ENCODE measurements at regions not wholly inside any gene's neighbourhood (a gene's known extent, or its start where the extent isn't known, plus 50 kb on each side); places are given as distances from the start of the nearest gene placed in this dataset.

DNA sequence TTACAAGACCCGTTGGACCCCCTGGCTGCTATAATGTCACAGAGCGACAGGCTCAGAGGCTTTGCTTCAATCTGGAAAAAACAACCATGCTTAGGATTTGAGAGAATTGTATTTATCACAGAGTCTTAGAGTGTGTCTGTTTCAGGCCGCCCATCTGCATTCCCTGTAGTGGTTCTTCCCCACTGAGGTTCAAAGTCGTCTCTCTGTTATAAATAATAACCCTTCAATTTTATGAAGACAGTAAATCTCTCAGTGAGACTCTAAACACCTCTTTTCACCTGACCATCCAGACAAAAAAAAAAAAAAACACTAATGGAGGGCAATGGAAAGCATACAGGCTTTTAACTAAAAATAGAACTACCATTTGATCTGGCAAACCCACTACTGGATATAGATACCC is 565.4 kb upstream of the AUTS2 start:
- no peaks in the 10 kb centered on the region for H3K27me3 ChIP-seq (ENCODE audit: control insufficient read depth in 1 of 2, insufficient read depth in 1 of 2, low read length in 2 of 2)
- no peaks in the 10 kb centered on the region for H3K9me3 ChIP-seq (ENCODE audit: control insufficient read depth, low read length)

GRCh38 chr7:69035826-69036225 is 562.4 kb upstream of the AUTS2 start:
- no peak overlapping the region for H3K4me3 ChIP-seq (ENCODE audit: insufficient read depth in 1 of 2, low read depth in 1 of 2, low read length in 2 of 2)
- no peak overlapping the region for H4K91ac ChIP-seq (ENCODE audit: low read length)
- no peak overlapping the region for H3K18ac ChIP-seq (ENCODE audit: low read depth in 1 of 2, low read length in 2 of 2)
- H2AK5ac ChIP-seq (ENCODE audit: low read length, severe bottlenecking) = no peak overlapping the region
- no peaks in the 10 kb centered on the region for H3K79me1 ChIP-seq (replicated peaks; ENCODE audit: low read length, poor library complexity, severe bottlenecking)
- no peak for DNase-seq
- H3K9ac ChIP-seq (ENCODE audit: low read length) = no peak overlapping the region
- H4K8ac ChIP-seq (ENCODE audit: low read length) = no peak overlapping the region
- no peak overlapping the region for H3K23ac ChIP-seq (ENCODE audit: low read length in 2 of 2)
- H3K27me3 ChIP-seq (ENCODE audit: control insufficient read depth in 1 of 2, insufficient read depth in 1 of 2, low read length in 2 of 2) = no peaks in the 10 kb centered on the region
- H3K4me2 ChIP-seq (ENCODE audit: low read length, poor library complexity, severe bottlenecking) = no peak overlapping the region
- H3K9me3 ChIP-seq (ENCODE audit: control insufficient read depth, low read length) = no peaks in the 10 kb centered on the region
- no peak overlapping the region for H3K14ac ChIP-seq (ENCODE audit: low read length in 2 of 2)
- no peak overlapping the region for H2BK5ac ChIP-seq (ENCODE audit: low read depth, low read length, poor library complexity, severe bottlenecking)
- H3K27ac ChIP-seq (ENCODE audit: low read length, poor library complexity, severe bottlenecking) = no peak overlapping the region
- WGBS = 81% methylated on average over 7 of the region's 7 CpGs
- H2BK15ac ChIP-seq (ENCODE audit: low read depth, poor library complexity, severe bottlenecking) = no peak overlapping the region
- no peak overlapping the region for H2AFZ ChIP-seq (ENCODE audit: low read depth, low read length)
- no peak overlapping the region for H2BK120ac ChIP-seq (ENCODE audit: low read depth, low read length)
- H2BK12ac ChIP-seq (ENCODE audit: low read length in 2 of 2) = no peak overlapping the region
- H3K4me1 ChIP-seq (ENCODE audit: control insufficient read depth, insufficient read depth, low read depth, low read length) = no peaks in the 10 kb centered on the region
- H3K4ac ChIP-seq (ENCODE audit: low read depth in 1 of 2, low read length in 2 of 2) = no peak overlapping the region
- no peaks in the 10 kb centered on the region for H3K36me3 ChIP-seq (ENCODE audit: control insufficient read depth in 1 of 2, insufficient read depth in 2 of 2, low read depth in 1 of 2, low read length in 2 of 2)

More for the DNA sequence above, 565.4 kb upstream of the AUTS2 start:
- Histone ChIP-seq H2AFZ (ENCODE audit: low read depth, low read length) (no peak overlapping the region), H2BK12ac (ENCODE audit: low read length in 2 of 2) (no peak overlapping the region), H3K27ac (ENCODE audit: low read length, poor library complexity, severe bottlenecking) (no peak overlapping the region), H4K8ac (ENCODE audit: low read length) (no peak overlapping the region), H2BK120ac (ENCODE audit: low read depth, low read length) (no peak overlapping the region), H3K4me2 (ENCODE audit: low read length, poor library complexity, severe bottlenecking) (no peak overlapping the region), H3K18ac (ENCODE audit: low read depth in 1 of 2, low read length in 2 of 2) (no peak overlapping the region), H3K9ac (ENCODE audit: low read length) (no peak overlapping the region), H3K14ac (ENCODE audit: low read length in 2 of 2) (no peak overlapping the region), H2BK5ac (ENCODE audit: low read depth, low read length, poor library complexity, severe bottlenecking) (no peak overlapping the region), H2AK5ac (ENCODE audit: low read length, severe bottlenecking) (no peak overlapping the region), H3K4me1 (ENCODE audit: control insufficient read depth, insufficient read depth, low read depth, low read length) (no peaks in the 10 kb centered on the region), H3K36me3 (ENCODE audit: control insufficient read depth in 1 of 2, insufficient read depth in 2 of 2, low read depth in 1 of 2, low read length in 2 of 2) (no peaks in the 10 kb centered on the region), H3K79me1 (replicated peaks; ENCODE audit: low read length, poor library complexity, severe bottlenecking) (no peaks in the 10 kb centered on the region), H3K4ac (ENCODE audit: low read depth in 1 of 2, low read length in 2 of 2) (no peak overlapping the region), H3K23ac (ENCODE audit: low read length in 2 of 2) (no peak overlapping the region), H4K91ac (ENCODE audit: low read length) (no peak overlapping the region), H2BK15ac (ENCODE audit: low read depth, poor library complexity, severe bottlenecking) (no peak overlapping the region), H3K4me3 (ENCODE audit: insufficient read depth in 1 of 2, low read depth in 1 of 2, low read length in 2 of 2) (no peak overlapping the region)
- 67% methylated on average over 4 of the region's 4 CpGs for WGBS
- no peak for DNase-seq

DNA sequence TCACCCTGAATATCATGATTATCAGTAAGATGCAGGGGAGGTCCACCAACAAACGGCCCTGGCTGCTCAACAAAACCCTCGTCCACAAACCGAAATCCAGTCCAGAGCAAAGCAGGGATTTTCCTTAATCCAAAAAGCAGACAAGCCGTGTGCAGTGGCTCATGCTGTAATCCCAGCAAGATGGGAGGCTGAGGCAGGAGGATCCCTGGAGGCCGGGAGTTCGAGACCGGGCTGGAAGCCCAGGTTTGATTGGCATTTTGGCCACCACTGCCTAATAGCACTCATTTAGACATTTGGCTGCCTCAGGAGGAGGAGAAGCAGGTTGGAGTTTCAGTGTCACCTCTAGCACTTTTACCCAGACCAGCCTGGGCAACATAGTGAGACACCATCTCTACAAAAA is 562.0 kb upstream of the AUTS2 start:
- no peak for DNase-seq
- H3K14ac ChIP-seq (ENCODE audit: low read length in 2 of 2) = no peak overlapping the region
- no peak overlapping the region for H3K4ac ChIP-seq (ENCODE audit: low read depth in 1 of 2, low read length in 2 of 2)
- 77% methylated on average over 7 of the region's 7 CpGs for WGBS
- no peak overlapping the region for H4K8ac ChIP-seq (ENCODE audit: low read length)
- no peak overlapping the region for H2AK5ac ChIP-seq (ENCODE audit: low read length, severe bottlenecking)
- no peaks in the 10 kb centered on the region for H3K79me1 ChIP-seq (replicated peaks; ENCODE audit: low read length, poor library complexity, severe bottlenecking)
- H3K36me3 ChIP-seq (ENCODE audit: control insufficient read depth in 1 of 2, insufficient read depth in 2 of 2, low read depth in 1 of 2, low read length in 2 of 2) = no peaks in the 10 kb centered on the region
- no peak overlapping the region for H3K4me2 ChIP-seq (ENCODE audit: low read length, poor library complexity, severe bottlenecking)
- no peaks in the 10 kb centered on the region for H3K27me3 ChIP-seq (ENCODE audit: control insufficient read depth in 1 of 2, insufficient read depth in 1 of 2, low read length in 2 of 2)
- no peak overlapping the region for H2BK12ac ChIP-seq (ENCODE audit: low read length in 2 of 2)
- H3K23ac ChIP-seq (ENCODE audit: low read length in 2 of 2) = no peak overlapping the region
- H3K18ac ChIP-seq (ENCODE audit: low read depth in 1 of 2, low read length in 2 of 2) = no peak overlapping the region
- no peaks in the 10 kb centered on the region for H3K4me1 ChIP-seq (ENCODE audit: control insufficient read depth, insufficient read depth, low read depth, low read length)
- H2BK5ac ChIP-seq (ENCODE audit: low read depth, low read length, poor library complexity, severe bottlenecking) = no peak overlapping the region
- H2BK120ac ChIP-seq (ENCODE audit: low read depth, low read length) = no peak overlapping the region
- no peak overlapping the region for H4K91ac ChIP-seq (ENCODE audit: low read length)
- H2AFZ ChIP-seq (ENCODE audit: low read depth, low read length) = no peak overlapping the region
- no peaks in the 10 kb centered on the region for H3K9me3 ChIP-seq (ENCODE audit: control insufficient read depth, low read length)
- H3K4me3 ChIP-seq (ENCODE audit: insufficient read depth in 1 of 2, low read depth in 1 of 2, low read length in 2 of 2) = no peak overlapping the region
- no peak overlapping the region for H3K9ac ChIP-seq (ENCODE audit: low read length)
- no peak overlapping the region for H2BK15ac ChIP-seq (ENCODE audit: low read depth, poor library complexity, severe bottlenecking)
- H3K27ac ChIP-seq (ENCODE audit: low read length, poor library complexity, severe bottlenecking) = no peak overlapping the region

DNA sequence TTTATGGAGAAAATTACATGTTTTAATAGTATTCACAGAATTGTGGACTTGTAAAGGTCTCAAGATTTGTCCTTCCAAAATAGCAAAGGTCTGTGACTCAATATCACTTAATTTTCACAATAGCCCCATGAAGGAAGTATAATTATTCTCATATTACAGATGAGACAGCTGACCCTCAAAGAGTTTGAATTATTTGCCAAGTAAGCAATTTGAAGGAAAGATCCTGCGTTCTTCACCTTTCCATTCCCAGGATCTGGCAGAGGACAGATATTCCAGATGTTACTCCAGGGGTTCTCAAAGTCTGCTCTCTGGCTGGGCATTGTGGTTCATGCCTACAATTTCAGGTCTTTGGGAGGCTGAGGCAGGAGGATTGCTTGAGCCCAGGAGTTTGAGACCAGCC is 559.4 kb upstream of the AUTS2 start:
- no peak overlapping the region for H2BK15ac ChIP-seq (ENCODE audit: low read depth, poor library complexity, severe bottlenecking)
- no peaks in the 10 kb centered on the region for H3K79me1 ChIP-seq (replicated peaks; ENCODE audit: low read length, poor library complexity, severe bottlenecking)
- H4K8ac ChIP-seq (ENCODE audit: low read length) = no peak overlapping the region
- H2AK5ac ChIP-seq (ENCODE audit: low read length, severe bottlenecking) = no peak overlapping the region
- H4K91ac ChIP-seq (ENCODE audit: low read length) = no peak overlapping the region
- 84% methylated on average over 1 of the region's 1 CpG for WGBS
- no peak overlapping the region for H2BK12ac ChIP-seq (ENCODE audit: low read length in 2 of 2)
- H3K18ac ChIP-seq (ENCODE audit: low read depth in 1 of 2, low read length in 2 of 2) = no peak overlapping the region
- H3K4ac ChIP-seq (ENCODE audit: low read depth in 1 of 2, low read length in 2 of 2) = no peak overlapping the region
- H3K23ac ChIP-seq (ENCODE audit: low read length in 2 of 2) = no peak overlapping the region
- no peak overlapping the region for H2AFZ ChIP-seq (ENCODE audit: low read depth, low read length)
- no peak overlapping the region for H2BK120ac ChIP-seq (ENCODE audit: low read depth, low read length)
- no peak overlapping the region for H3K9ac ChIP-seq (ENCODE audit: low read length)
- H3K4me2 ChIP-seq (ENCODE audit: low read length, poor library complexity, severe bottlenecking) = no peak overlapping the region
- H3K36me3 ChIP-seq (ENCODE audit: control insufficient read depth in 1 of 2, insufficient read depth in 2 of 2, low read depth in 1 of 2, low read length in 2 of 2) = no peaks in the 10 kb centered on the region
- H3K9me3 ChIP-seq (ENCODE audit: control insufficient read depth, low read length) = peaks cover 17% of the 10 kb centered on the region
- H3K4me3 ChIP-seq (ENCODE audit: insufficient read depth in 1 of 2, low read depth in 1 of 2, low read length in 2 of 2) = no peak overlapping the region
- DNase-seq = no peak
- no peak overlapping the region for H3K27ac ChIP-seq (ENCODE audit: low read length, poor library complexity, severe bottlenecking)
- H3K4me1 ChIP-seq (ENCODE audit: control insufficient read depth, insufficient read depth, low read depth, low read length) = no peaks in the 10 kb centered on the region
- H2BK5ac ChIP-seq (ENCODE audit: low read depth, low read length, poor library complexity, severe bottlenecking) = no peak overlapping the region
- no peaks in the 10 kb centered on the region for H3K27me3 ChIP-seq (ENCODE audit: control insufficient read depth in 1 of 2, insufficient read depth in 1 of 2, low read length in 2 of 2)
- H3K14ac ChIP-seq (ENCODE audit: low read length in 2 of 2) = no peak overlapping the region
